ENCODE measurements at regions not wholly inside any gene's neighbourhood (a gene's known extent, or its start where the extent isn't known, plus 50 kb on each side); places are given as distances from the start of the nearest gene placed in this dataset.

DNA sequence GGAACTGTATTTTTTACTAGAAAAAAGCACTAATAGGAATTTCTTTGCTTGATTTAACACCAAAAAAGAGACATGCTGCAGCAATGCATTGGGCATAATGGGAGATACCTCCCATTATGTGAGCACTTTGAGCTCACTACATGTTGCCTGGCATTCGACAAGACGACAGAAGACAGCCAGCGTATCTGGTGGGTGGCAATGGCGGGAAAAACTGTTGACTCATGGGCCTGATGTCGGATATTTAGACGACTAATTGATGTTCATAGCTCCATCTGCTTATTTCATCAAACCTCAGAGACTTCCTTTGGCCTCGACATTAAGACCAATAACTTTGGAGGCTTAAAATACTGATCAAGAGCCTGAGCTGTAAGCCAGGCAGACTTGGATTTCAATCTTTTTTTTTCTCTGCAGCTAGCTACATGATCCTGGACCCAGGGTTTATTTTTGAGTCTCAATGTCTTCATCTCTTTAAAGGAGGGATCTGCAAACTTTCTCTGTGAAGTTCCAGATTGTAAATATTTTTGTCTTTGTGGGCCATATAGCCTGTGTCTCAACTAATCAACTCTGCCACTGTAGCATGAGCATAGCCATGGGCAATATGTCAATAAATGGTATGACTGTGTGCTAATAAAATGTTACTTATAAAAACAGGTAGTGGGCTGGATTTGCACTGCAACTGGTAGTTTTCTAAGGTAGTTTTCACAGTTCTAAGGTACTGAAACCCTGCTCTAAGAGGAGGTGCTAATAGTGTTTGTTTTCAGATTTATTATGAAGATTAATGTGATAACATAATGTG, 375.1 kb downstream of the METTL15 start:
- TF ChIP-seq, protein P1, sequence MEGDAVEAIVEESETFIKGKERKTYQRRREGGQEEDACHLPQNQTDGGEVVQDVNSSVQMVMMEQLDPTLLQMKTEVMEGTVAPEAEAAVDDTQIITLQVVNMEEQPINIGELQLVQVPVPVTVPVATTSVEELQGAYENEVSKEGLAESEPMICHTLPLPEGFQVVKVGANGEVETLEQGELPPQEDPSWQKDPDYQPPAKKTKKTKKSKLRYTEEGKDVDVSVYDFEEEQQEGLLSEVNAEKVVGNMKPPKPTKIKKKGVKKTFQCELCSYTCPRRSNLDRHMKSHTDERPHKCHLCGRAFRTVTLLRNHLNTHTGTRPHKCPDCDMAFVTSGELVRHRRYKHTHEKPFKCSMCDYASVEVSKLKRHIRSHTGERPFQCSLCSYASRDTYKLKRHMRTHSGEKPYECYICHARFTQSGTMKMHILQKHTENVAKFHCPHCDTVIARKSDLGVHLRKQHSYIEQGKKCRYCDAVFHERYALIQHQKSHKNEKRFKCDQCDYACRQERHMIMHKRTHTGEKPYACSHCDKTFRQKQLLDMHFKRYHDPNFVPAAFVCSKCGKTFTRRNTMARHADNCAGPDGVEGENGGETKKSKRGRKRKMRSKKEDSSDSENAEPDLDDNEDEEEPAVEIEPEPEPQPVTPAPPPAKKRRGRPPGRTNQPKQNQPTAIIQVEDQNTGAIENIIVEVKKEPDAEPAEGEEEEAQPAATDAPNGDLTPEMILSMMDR (conservative IDR thresholded peaks at IDR 0.05): no peak
- Mint-ChIP-seq H3K36me3 (ENCODE audit: low read depth) (no peaks in the 10 kb centered on the region), H3K4me3 (no peak overlapping the region), H3K27me3 (ENCODE audit: low read depth) (no peaks in the 10 kb centered on the region), H3K27ac (ENCODE audit: unreplicated experiment) (no peak overlapping the region), H3K4me1 (peaks cover 5% of the 10 kb centered on the region), H3K9me3 (no peaks in the 10 kb centered on the region)
- DNase-seq (ENCODE audit: low read depth, low spot score): no peak

DNA sequence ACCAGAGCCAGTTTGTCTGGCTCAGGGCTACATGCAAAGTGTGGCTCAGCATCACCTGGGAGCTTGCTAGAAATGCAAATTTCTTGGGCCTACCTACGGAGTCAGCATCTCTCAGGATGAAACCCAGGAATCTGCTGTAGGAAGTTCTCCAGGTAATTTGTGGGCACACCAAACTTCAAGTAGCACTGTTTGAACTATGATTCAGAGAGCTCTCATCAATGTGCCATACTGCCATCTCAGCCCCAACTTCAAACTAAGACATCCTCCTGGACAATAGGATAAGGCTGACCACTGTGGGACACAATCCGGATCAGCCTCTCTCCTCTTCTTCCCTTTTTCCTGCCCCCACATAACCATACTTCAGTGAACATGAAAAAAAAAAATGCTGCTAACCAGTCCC, 374.5 kb downstream of the METTL15 start:
- Mint-ChIP-seq H3K9me3 (no peaks in the 10 kb centered on the region), H3K36me3 (ENCODE audit: low read depth) (no peaks in the 10 kb centered on the region), H3K27me3 (ENCODE audit: low read depth) (no peaks in the 10 kb centered on the region), H3K27ac (ENCODE audit: unreplicated experiment) (no peak overlapping the region), H3K4me3 (no peak overlapping the region), H3K4me1 (peaks cover 5% of the 10 kb centered on the region)
- TF ChIP-seq, protein P1 (conservative IDR thresholded peaks at IDR 0.05): no peak
- DNase-seq (ENCODE audit: low read depth, low spot score): no peak

DNA sequence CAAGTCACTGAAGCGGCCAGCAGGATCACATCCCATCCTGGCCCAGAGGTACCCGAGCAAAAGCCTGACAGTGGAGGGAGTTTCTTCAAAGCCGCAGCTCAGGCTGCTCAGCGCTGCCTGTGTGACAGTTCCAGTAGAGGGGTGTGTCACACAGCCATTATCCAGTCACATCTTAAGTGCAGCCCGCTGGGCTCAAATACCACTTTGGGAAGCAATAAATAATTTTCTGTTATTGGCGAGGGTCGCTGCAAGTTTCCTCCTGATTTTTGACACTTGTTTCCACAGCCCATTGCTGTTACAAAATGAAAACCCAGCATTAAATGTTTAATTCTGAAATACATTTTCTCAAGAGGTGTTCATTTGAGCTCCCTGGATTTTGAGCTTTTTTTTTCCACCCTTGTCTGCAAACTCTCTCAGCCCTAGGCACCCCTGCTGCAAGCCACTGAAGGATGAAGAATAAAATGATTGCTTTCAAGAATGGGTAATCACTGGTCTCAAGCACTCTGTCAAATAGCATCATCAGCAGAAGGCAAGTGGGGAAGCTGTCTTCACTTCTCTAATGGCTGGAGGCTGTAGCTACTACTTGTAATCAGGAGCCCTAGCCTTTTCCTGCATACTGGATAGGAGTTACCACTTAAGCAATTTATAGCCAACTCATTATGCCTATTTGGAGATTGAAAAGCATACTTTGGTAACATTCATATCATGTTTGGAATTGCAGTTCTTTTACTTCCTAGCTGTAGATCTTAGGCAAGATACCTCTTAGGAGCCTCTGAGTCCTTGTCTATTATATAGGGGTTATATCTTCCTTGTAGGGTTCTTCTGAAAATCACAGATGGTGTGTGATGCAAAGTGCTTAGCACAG, 373.7 kb downstream of the METTL15 start:
- TF ChIP-seq, protein P1 (conservative IDR thresholded peaks at IDR 0.05): no peak
- peaks cover 5% of the 10 kb centered on the region for H3K4me1 Mint-ChIP-seq
- no peak overlapping the region for H3K27ac Mint-ChIP-seq (ENCODE audit: unreplicated experiment)
- H3K9me3 Mint-ChIP-seq: no peaks in the 10 kb centered on the region
- no peaks in the 10 kb centered on the region for H3K27me3 Mint-ChIP-seq (ENCODE audit: low read depth)
- H3K4me3 Mint-ChIP-seq: no peak overlapping the region
- no peaks in the 10 kb centered on the region for H3K36me3 Mint-ChIP-seq (ENCODE audit: low read depth)
- no peak for DNase-seq (ENCODE audit: low read depth, low spot score)

DNA sequence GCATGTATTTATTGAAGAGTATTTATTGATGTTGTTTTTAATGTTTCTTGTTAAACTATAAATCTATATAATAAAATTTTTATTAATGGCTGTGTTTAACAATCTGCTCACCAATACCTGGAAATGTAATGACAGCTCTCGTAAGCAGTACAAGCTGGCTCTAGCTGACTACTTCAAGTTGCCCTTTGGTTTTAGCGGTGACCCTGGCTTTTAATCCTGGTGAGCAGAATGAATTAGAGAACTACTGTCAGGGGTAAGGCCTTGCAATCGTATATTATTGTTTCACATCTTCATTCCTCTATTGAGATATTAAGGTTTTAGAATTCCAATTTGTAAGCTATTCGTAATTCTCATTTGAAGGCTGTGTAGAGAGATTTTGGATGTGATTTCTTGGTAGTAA, 372.2 kb downstream of the METTL15 start:
- Mint-ChIP-seq H3K9me3 (no peaks in the 10 kb centered on the region), H3K4me3 (no peak overlapping the region), H3K27ac (ENCODE audit: unreplicated experiment) (no peak overlapping the region), H3K4me1 (peaks cover 5% of the 10 kb centered on the region), H3K27me3 (ENCODE audit: low read depth) (no peaks in the 10 kb centered on the region), H3K36me3 (ENCODE audit: low read depth) (no peaks in the 10 kb centered on the region)
- no peak for DNase-seq (ENCODE audit: low read depth, low spot score)
- TF ChIP-seq, protein P1 (conservative IDR thresholded peaks at IDR 0.05): no peak

DNA sequence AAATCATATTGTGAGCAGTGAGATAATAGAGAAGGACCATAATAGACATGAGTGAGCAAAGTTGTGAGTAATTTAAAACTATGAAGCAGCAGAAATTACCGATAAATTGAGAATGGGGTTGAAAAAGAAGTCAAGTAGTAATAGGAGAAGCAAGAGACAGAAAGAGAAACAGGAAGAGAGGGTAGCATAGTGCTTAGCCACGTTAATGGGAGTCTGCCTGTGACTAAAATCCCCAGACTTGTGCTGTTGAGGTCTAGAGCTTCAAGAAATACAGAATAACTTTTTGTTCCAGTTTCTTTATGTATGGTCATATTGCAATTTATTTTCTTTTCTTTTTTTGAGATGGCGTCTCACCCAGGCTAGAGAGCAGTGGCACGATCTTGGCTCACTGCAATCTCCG, 368.7 kb downstream of the METTL15 start:
- no peak overlapping the region for H3K27ac Mint-ChIP-seq (ENCODE audit: unreplicated experiment)
- no peaks in the 10 kb centered on the region for H3K9me3 Mint-ChIP-seq
- TF ChIP-seq, protein P1 (conservative IDR thresholded peaks at IDR 0.05): no peak
- DNase-seq (ENCODE audit: low read depth, low spot score): no peak
- H3K36me3 Mint-ChIP-seq (ENCODE audit: low read depth): no peaks in the 10 kb centered on the region
- H3K4me1 Mint-ChIP-seq: peaks cover 5% of the 10 kb centered on the region
- H3K4me3 Mint-ChIP-seq: no peak overlapping the region
- H3K27me3 Mint-ChIP-seq (ENCODE audit: low read depth): no peaks in the 10 kb centered on the region
